ENCODE measurements at regions not wholly inside any gene's neighbourhood (a gene's known extent, or its start where the extent isn't known, plus 50 kb on each side); places are given as distances from the start of the nearest gene placed in this dataset.

DNA sequence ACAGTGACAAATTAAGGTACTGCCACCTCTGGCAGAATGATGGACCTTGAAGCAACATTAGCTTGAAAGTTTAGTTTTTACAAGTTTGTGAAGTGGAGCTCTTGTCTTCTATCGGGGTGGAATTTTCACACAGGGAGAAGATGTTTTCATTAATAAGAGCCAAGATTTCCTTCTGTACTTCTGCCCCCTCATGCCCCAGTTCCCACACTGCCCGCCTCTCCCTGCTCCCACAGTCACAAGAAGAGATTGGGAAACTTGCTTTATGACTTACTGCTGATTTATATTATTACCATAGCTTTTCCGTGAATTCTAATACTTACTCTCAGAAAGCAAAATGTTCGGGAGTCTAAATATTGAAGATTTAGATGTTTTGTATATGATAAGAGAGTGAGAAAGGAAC, 539.8 kb upstream of the ARX start:
- TF ChIP-seq EZH2phosphoT487 (IDR thresholded peaks at IDR 0.05; ENCODE audit: insufficient read depth, low read depth): no peak
- no peak for TF ChIP-seq EZH2 (IDR thresholded peaks at IDR 0.05; ENCODE audit: insufficient read depth, poor library complexity, severe bottlenecking)
